A549 (cell line): ENCODE measurements at regions not wholly inside any gene's neighbourhood (a gene's known extent, or its start where the extent isn't known, plus 50 kb on each side); places are given as distances from the start of the nearest gene placed in this dataset.
A peak's percentile ranks its signal among the peaks of the same experiment; 100 is the strongest.

Experiments used
- ATAC-seq, 2 experiments: fragments of 200-7000 bp in 1 of 2; fragments of >200 bp in 1 of 2; cut with Nextera tagmentation in 1 of 2; cut with Tn5 transposase in 1 of 2; 3 replicates each; pipeline versions ENCODE4 v1.8.0 to v1.9.1; 2018 to 2020; ENCODE audit warnings: mild to moderate bottlenecking in 1 of 2, moderate library complexity in 1 of 2
- CTCF ChIA-PET: fragments of 300-600 bp; sonication (Branson Sonifier 250); formaldehyde crosslinking; extraction: SDS; loops from one replicate; lab custom pipeline; 2021; ENCODE audit warnings: antibody characterized with exemption, inconsistent platforms; lab: Yijun Ruan, JAX
- POLR2A ChIA-PET: fragments of 350-600 bp; formaldehyde crosslinking; extraction: SDS; loops from one replicate; lab custom pipeline; 2021; ENCODE audit warnings: antibody characterized with exemption, inconsistent platforms; lab: Yijun Ruan, JAX
- DNase-seq, 2 experiments: peaks; one replicate each; pipeline versions ENCODE4 v3.0.0 to v3.0.0-alpha.2; 2011 to 2016; ENCODE audit warnings: low read depth in 1 of 2, low spot score in 1 of 2
- FAIRE-seq: peaks from 2 replicates; lab custom pipeline; 2011; peaks lifted over from hg19 to GRCh38; lab: Jason Lieb, UNC
- H3K27ac ChIP-seq, 2 experiments: fragments of >200 bp; sonication (Bioruptor Twin); formaldehyde crosslinking; 3 replicates each; pipeline ENCODE4 v1.5.1; 2016 to 2017
- H3K4me1 ChIP-seq: fragments of >200 bp; sonication (Bioruptor Twin); formaldehyde crosslinking; 3 replicates; pipeline ENCODE4 v1.6.1; 2016
- H3K4me2 ChIP-seq: fragments of >200 bp; sonication (Bioruptor Twin); formaldehyde crosslinking; 3 replicates; pipeline ENCODE4 v1.6.1; 2016
- H3K4me3 ChIP-seq: fragments of >200 bp; sonication (Bioruptor Twin); formaldehyde crosslinking; 3 replicates; pipeline ENCODE4 v1.5.1; 2016
- H3K9me3 ChIP-seq: fragments of >200 bp; sonication (Bioruptor Twin); formaldehyde crosslinking; 3 replicates; pipeline ENCODE4 v1.6.1; 2016
- CBX2 ChIP-seq: fragments of 200-600 bp; sonication (generic); IDR thresholded peaks from 2 replicates; pipeline ENCODE4 v1.6.1; 2016; ENCODE audit warnings: low read depth, mild to moderate bottlenecking, borderline replicate concordance
- CEBPB ChIP-seq, 2 experiments: fragments of >200 bp in 1 of 2; sonication (Bioruptor Twin) in 1 of 2; formaldehyde crosslinking in 1 of 2; IDR thresholded peaks; 2 replicates each; pipeline ENCODE4 v1.6.1; 2012 to 2016
- EHF ChIP-seq: fragments of 250-450 bp; sonication (Bioruptor Pico); IDR thresholded peaks from 2 replicates; pipeline ENCODE4 v1.5.0; 2020; ENCODE audit warnings: mild to moderate bottlenecking
- EP300 ChIP-seq, 2 experiments: fragments of >200 bp; sonication (Bioruptor Twin); formaldehyde crosslinking; IDR thresholded peaks; 2 replicates in 1 of 2; 3 replicates in 1 of 2; pipeline ENCODE4 v1.6.1; 2016 to 2017
- FOXS1 ChIP-seq: fragments of 250-450 bp; sonication (Bioruptor Pico); IDR thresholded peaks from 2 replicates; pipeline ENCODE4 v1.5.0; 2020; ENCODE audit warnings: mild to moderate bottlenecking, moderate library complexity
- GATA3 ChIP-seq: IDR thresholded peaks from 2 replicates; pipeline ENCODE4 v1.6.1; 2012; ENCODE audit warnings: borderline replicate concordance
- HEYL ChIP-seq: fragments of 250-450 bp; sonication (Bioruptor Pico); IDR thresholded peaks from 2 replicates; pipeline ENCODE4 v1.8.0; 2021; ENCODE audit warnings: mild to moderate bottlenecking, moderate library complexity
- HOXB13 ChIP-seq: fragments of 250-450 bp; sonication (Bioruptor Pico); IDR thresholded peaks from 2 replicates; pipeline ENCODE4 v1.5.0; 2020; ENCODE audit warnings: low read depth, mild to moderate bottlenecking, moderate library complexity
- HOXB5 ChIP-seq: fragments of 250-450 bp; sonication (Bioruptor Pico); IDR thresholded peaks from 2 replicates; pipeline ENCODE4 v1.5.0; 2020; ENCODE audit warnings: mild to moderate bottlenecking, moderate library complexity
- JUN ChIP-seq, 2 experiments: fragments of >200 bp; sonication (Bioruptor Twin); formaldehyde crosslinking; IDR thresholded peaks; 2 replicates in 1 of 2; 3 replicates in 1 of 2; pipeline ENCODE4 v1.6.1; 2016 to 2017
- KDM5A ChIP-seq: fragments of 200-600 bp; sonication (generic); IDR thresholded peaks from 2 replicates; pipeline ENCODE4 v1.6.1; 2016; ENCODE audit warnings: antibody characterized with exemption, mild to moderate bottlenecking
- MAZ ChIP-seq: fragments of 150-350 bp; IDR thresholded peaks from 2 replicates; pipeline ENCODE4 v1.6.1; 2014; ENCODE audit warnings: antibody characterized with exemption, low read depth, low read length, borderline replicate concordance
- MYC ChIP-seq: IDR thresholded peaks from 2 replicates; pipeline ENCODE4 v1.6.1; 2012; ENCODE audit warnings: mild to moderate bottlenecking, inconsistent platforms, low read length, improper control_type of control experiment, borderline replicate concordance
- POLR2A ChIP-seq: IDR thresholded peaks from 2 replicates; pipeline ENCODE4 v1.6.1; 2012; ENCODE audit warnings: mild to moderate bottlenecking, low read length
- POLR2AphosphoS2 ChIP-seq: conservative IDR thresholded peaks from 2 replicates; pipeline ENCODE4 v1.6.1; 2012; ENCODE audit warnings: low read length, improper control_type of control experiment, inconsistent platforms
- RARB ChIP-seq: fragments of 250-450 bp; sonication (Bioruptor Pico); IDR thresholded peaks from 2 replicates; pipeline ENCODE4 v1.8.0; 2021; ENCODE audit warnings: mild to moderate bottlenecking, moderate library complexity
- RNF2 ChIP-seq: fragments of 200-600 bp; sonication (generic); IDR thresholded peaks from 2 replicates; pipeline ENCODE4 v1.6.1; 2016; ENCODE audit warnings: low read depth, mild to moderate bottlenecking, antibody characterized with exemption, moderate library complexity, borderline replicate concordance
- SMC3 ChIP-seq: fragments of >200 bp; sonication (Bioruptor Twin); formaldehyde crosslinking; IDR thresholded peaks from 3 replicates; pipeline ENCODE4 v1.6.1; 2018; ENCODE audit warnings: inconsistent platforms
- SREBF2 ChIP-seq: fragments of 450-650 bp; IDR thresholded peaks from 2 replicates; pipeline ENCODE4 v1.6.1; 2014; ENCODE audit warnings: mild to moderate bottlenecking, moderate library complexity
- ZFP36 ChIP-seq: fragments of 450-650 bp; IDR thresholded peaks from 2 replicates; pipeline ENCODE4 v1.6.1; 2014; ENCODE audit warnings: borderline replicate concordance; ENCODE audit not compliant: partially characterized antibody
- WGBS: methylation state at CpG from one replicate; pipeline ENCODE4 v1.1.6; 2017; ENCODE audit errors: missing lambda C conversion rate; 5-methylcytosine and 5-hydroxymethylcytosine counted together
- TF ChIP-seq, protein P1 (sequence below): fragments of 200-600 bp; sonication (generic); IDR thresholded peaks from 2 replicates; pipeline ENCODE4 v1.6.1; 2016; ENCODE audit warnings: antibody characterized with exemption, mild to moderate bottlenecking, moderate library complexity
- TF ChIP-seq, protein P2 (sequence below): fragments of >200 bp; sonication (Bioruptor Twin); formaldehyde crosslinking; IDR thresholded peaks from 3 replicates; pipeline ENCODE4 v1.6.1; 2016
- TF ChIP-seq, protein P3 (sequence below): IDR thresholded peaks from 2 replicates; pipeline ENCODE4 v1.6.1; 2012

DNA sequence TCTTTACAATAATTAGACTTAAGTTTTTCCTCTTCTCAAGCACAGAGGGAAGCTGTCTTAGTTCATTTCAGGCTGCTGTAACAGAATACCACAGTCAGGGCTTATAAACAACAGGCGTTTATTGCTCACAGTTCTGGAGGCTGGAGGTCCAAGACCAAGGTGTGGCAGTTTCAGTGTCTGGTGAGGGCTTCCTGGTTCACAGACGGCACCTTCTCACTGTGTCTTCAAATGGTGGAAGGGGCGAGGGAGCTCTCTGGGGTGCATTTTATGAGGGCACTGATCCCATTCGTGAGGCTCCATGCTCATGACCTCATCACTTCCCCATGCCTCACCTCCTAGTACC lies 115.7 kb upstream of the MXRA5 start (continued):
- no peak for TF ChIP-seq HOXB13 (CRISPR knock-in tag)
- TF ChIP-seq, protein P1, sequence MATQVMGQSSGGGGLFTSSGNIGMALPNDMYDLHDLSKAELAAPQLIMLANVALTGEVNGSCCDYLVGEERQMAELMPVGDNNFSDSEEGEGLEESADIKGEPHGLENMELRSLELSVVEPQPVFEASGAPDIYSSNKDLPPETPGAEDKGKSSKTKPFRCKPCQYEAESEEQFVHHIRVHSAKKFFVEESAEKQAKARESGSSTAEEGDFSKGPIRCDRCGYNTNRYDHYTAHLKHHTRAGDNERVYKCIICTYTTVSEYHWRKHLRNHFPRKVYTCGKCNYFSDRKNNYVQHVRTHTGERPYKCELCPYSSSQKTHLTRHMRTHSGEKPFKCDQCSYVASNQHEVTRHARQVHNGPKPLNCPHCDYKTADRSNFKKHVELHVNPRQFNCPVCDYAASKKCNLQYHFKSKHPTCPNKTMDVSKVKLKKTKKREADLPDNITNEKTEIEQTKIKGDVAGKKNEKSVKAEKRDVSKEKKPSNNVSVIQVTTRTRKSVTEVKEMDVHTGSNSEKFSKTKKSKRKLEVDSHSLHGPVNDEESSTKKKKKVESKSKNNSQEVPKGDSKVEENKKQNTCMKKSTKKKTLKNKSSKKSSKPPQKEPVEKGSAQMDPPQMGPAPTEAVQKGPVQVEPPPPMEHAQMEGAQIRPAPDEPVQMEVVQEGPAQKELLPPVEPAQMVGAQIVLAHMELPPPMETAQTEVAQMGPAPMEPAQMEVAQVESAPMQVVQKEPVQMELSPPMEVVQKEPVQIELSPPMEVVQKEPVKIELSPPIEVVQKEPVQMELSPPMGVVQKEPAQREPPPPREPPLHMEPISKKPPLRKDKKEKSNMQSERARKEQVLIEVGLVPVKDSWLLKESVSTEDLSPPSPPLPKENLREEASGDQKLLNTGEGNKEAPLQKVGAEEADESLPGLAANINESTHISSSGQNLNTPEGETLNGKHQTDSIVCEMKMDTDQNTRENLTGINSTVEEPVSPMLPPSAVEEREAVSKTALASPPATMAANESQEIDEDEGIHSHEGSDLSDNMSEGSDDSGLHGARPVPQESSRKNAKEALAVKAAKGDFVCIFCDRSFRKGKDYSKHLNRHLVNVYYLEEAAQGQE = no peak
- TF ChIP-seq HEYL = no peak
- no peak for TF ChIP-seq FOXS1 (CRISPR knock-in tag)
- no peak for TF ChIP-seq CEBPB (IDR thresholded peaks at IDR 0.05)
- TF ChIP-seq, all 56 proteins: peak for 0

DNA sequence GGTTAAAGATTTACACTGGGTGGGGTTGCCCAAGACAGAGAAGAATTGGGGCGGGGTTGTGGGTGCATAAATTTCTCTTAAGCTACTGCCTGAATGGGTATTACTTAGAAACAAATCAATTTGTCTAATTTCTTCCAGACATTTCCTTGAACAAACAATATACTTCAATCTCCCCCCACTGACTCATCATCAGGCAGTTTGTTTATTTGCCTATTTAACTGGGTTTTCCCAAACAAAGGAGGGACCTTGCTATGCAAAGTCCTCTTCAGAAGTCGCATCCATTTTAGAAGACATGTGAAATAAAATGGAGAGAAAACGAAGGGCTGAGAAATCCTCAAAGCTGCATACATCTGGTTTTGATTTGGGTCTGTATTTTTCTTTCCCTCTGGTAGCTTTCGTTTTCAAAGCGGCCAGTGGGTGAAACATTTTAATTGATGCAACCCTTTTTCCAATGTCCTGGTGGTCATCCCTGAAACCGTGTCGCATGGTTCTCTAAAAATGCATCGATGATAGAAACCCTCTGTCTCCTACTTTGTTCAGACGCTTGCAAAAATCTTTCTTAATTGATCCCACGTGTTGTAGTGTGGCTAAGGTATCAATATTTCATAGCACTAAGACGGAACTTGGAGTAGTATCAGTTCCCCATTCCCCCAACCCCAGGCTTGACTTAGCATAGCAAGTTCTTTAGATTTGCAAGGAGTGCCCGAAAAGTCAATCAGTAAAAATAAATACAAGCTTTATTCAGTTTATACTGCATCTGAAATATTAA lies 115.1 kb upstream of the MXRA5 start:
- ATAC-seq (no peak), DNase-seq (no peak), FAIRE-seq (no peak)
- no peak overlapping the region for H3K27ac ChIP-seq
- no peak for TF ChIP-seq ZFP36
- 21% methylated on average over 12 of the region's 12 CpGs for WGBS
- no peaks in the 10 kb centered on the region for H3K4me1 ChIP-seq
- H3K9me3 ChIP-seq = no peaks in the 10 kb centered on the region
- peak overlapping the region; percentile 53 for H3K4me2 ChIP-seq
- ChIA-PET POLR2A (no interaction called here), CTCF (no interaction called here)
- no peak overlapping the region for H3K4me3 ChIP-seq

DNA sequence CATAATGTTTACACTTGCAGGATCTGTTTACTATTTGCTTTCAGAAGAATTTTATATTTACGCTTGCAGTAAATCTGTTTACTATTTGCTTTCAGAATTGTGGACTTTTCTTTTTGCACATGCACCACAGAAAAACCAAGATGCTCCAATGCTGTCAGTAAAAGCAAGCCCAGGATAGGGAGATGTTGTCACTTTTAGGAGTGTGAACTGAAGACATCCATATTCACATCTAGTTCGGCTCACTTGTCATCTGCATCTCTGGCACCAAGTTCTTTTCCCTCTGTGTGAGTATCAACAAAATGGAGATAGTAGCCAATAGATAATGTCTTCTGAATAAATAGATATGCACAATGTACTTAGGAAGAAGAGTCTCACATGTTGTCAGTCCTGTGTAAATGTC lies 109.3 kb upstream of the MXRA5 start:
- POLR2A ChIA-PET = no interaction called here
- no peaks in the 10 kb centered on the region for H3K4me1 ChIP-seq
- H3K9me3 ChIP-seq = no peaks in the 10 kb centered on the region
- CTCF ChIA-PET = interaction anchor here (0.5 kb wide), 1 partner anchor 535 kb away, joined by 3 read pairs; no protein-coding TSS in a partner anchor
- DNase-seq (no peak), FAIRE-seq (peak; percentile 43), ATAC-seq (no peak)
- H3K4me3 ChIP-seq = no peak overlapping the region
- H3K27ac ChIP-seq = no peak overlapping the region
- WGBS = 6% methylated on average over 2 of the region's 2 CpGs
- no peak for TF ChIP-seq KDM5A
- no peak for TF ChIP-seq JUN (IDR thresholded peaks at IDR 0.05)
- H3K4me2 ChIP-seq = no peak overlapping the region

DNA sequence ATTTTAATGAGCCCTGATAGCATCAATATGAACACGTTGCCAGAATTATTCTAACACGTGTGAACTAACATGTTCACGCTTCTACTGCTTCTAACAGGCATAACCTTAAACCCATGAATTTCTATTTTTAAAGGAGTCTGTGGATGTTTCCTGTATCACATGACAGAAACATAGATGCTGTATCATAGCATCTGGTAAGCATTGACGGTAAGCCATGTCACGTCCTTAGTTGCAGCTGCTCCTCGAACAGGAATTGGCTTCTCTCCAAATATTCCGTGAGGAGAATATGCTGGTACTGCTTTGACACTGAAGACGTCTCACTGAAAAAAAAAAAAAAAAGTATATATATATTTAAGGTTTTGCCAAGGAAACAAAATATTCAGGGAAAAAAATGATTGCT lies 105.1 kb upstream of the MXRA5 start:
- TF ChIP-seq KDM5A = no peak
- TF ChIP-seq MYC = no peak
- no peak for TF ChIP-seq POLR2AphosphoS2
- TF ChIP-seq CBX2 = no peak
- H3K4me1 ChIP-seq = no peaks in the 10 kb centered on the region
- DNase-seq = no peak
- POLR2A ChIA-PET = interaction anchor here (0.7 kb wide), 1 partner anchor 49 kb away, joined by 4 read pairs; no protein-coding TSS in a partner anchor
- ATAC-seq = no peak
- no peak overlapping the region for H3K4me3 ChIP-seq
- no peaks in the 10 kb centered on the region for H3K9me3 ChIP-seq
- 5% methylated on average over 8 of the region's 8 CpGs for WGBS
- no peak overlapping the region for H3K4me2 ChIP-seq
- no peak for FAIRE-seq
- no peak overlapping the region for H3K27ac ChIP-seq
- CTCF ChIA-PET = no interaction called here

DNA sequence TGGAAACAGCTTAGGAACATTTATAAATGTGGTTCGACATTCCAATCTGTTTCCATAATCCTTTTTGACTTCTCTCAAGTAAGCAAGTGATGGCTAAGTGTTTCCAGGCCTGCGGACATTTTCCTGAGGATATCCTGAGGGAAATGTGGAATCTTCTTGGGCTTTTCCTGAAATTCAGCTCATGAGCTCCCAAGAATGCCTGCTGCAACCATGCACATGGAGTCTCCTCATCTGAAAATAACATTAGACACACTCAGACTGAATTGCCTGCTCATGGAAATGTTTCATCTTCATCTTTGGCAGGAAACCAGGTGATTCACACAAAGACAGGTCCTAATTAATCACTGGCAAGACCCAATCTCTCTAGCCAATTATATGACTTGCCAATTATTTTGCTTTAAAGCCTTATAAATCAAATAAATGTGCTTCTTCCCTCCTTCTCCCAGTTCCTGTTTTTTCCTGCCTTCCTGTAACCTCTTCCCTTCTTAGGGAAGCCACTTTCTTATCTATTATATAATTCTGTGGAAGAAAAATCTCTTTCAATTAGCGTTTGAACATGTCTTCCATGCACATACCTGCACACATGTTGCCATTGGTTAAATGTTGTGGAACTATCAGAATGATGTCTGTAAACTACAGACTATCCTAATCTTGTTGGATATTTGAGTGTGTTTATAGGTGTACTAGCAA lies 104.6 kb upstream of the MXRA5 start:
- Histone ChIP-seq H3K4me1 (no peaks in the 10 kb centered on the region), H3K27ac (no peak overlapping the region), H3K9me3 (no peaks in the 10 kb centered on the region), H3K4me2 (no peak overlapping the region), H3K4me3 (no peak overlapping the region)
- TF ChIP-seq EP300 (IDR thresholded peaks at IDR 0.05) = no peak
- TF ChIP-seq CBX2 = no peak
- TF ChIP-seq POLR2AphosphoS2 = no peak
- no peak for TF ChIP-seq GATA3
- TF ChIP-seq RNF2 = no peak
- TF ChIP-seq MAZ = no peak
- no peak for TF ChIP-seq POLR2A
- no peak for TF ChIP-seq HOXB5 (CRISPR knock-in tag)
- TF ChIP-seq EHF (CRISPR knock-in tag) = no peak
- TF ChIP-seq, protein P2, sequence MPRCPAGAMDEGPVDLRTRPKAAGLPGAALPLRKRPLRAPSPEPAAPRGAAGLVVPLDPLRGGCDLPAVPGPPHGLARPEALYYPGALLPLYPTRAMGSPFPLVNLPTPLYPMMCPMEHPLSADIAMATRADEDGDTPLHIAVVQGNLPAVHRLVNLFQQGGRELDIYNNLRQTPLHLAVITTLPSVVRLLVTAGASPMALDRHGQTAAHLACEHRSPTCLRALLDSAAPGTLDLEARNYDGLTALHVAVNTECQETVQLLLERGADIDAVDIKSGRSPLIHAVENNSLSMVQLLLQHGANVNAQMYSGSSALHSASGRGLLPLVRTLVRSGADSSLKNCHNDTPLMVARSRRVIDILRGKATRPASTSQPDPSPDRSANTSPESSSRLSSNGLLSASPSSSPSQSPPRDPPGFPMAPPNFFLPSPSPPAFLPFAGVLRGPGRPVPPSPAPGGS = no peak
- no peak for TF ChIP-seq SMC3
- no peak for TF ChIP-seq RARB (CRISPR knock-in tag)
- no peak for TF ChIP-seq SREBF2
- no peak for TF ChIP-seq JUN (IDR thresholded peaks at IDR 0.05)
- TF ChIP-seq, protein P3, sequence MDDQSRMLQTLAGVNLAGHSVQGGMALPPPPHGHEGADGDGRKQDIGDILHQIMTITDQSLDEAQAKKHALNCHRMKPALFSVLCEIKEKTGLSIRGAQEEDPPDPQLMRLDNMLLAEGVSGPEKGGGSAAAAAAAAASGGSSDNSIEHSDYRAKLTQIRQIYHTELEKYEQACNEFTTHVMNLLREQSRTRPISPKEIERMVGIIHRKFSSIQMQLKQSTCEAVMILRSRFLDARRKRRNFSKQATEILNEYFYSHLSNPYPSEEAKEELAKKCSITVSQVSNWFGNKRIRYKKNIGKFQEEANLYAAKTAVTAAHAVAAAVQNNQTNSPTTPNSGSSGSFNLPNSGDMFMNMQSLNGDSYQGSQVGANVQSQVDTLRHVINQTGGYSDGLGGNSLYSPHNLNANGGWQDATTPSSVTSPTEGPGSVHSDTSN = no peak
- TF ChIP-seq FOXS1 (CRISPR knock-in tag) = no peak
- 13% methylated on average over 3 of the region's 3 CpGs for WGBS
- FAIRE-seq (peak; percentile 90), ATAC-seq (no peak), DNase-seq (no peak)
- CTCF ChIA-PET = no interaction called here
- POLR2A ChIA-PET = no interaction called here
